PC-9 (cell line): ENCODE measurements at regions not wholly inside any gene's neighbourhood (a gene's known extent, or its start where the extent isn't known, plus 50 kb on each side); places are given as distances from the start of the nearest gene placed in this dataset.

ENCODE experiments used
- EZH2 ChIP-seq: fragments of 200-600 bp; sonication (generic); IDR thresholded peaks from 2 replicates; pipeline ENCODE4 v1.8.0; 2017; ENCODE audit warnings: antibody characterized with exemption, low read depth
- TF ChIP-seq, protein P1 (sequence below): fragments of 200-600 bp; sonication (generic); conservative IDR thresholded peaks from 2 replicates; pipeline ENCODE4 v1.6.1; 2017; ENCODE audit warnings: mixed run types, antibody characterized with exemption, mild to moderate bottlenecking, moderate library complexity

DNA sequence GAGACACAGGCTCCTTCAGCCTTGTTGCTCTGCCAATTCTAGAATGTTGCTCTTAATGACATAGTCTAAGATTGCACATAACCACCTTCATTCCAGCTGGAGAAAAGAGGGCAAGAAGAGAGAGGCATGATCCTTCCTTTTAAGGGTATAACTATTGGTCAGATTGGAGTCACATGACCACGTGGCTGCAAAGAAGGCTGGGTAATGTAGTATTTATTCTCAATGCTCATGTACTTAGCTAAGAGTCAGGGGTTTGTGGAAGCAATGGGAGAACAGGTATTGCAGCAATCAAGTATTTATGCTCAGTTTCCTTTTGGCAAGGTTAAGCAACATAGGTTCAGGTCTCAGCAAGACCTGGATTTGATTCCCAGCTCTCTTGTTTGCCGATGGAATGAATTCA, 298.8 kb upstream of the TBX3 start:
- TF ChIP-seq, protein P1, sequence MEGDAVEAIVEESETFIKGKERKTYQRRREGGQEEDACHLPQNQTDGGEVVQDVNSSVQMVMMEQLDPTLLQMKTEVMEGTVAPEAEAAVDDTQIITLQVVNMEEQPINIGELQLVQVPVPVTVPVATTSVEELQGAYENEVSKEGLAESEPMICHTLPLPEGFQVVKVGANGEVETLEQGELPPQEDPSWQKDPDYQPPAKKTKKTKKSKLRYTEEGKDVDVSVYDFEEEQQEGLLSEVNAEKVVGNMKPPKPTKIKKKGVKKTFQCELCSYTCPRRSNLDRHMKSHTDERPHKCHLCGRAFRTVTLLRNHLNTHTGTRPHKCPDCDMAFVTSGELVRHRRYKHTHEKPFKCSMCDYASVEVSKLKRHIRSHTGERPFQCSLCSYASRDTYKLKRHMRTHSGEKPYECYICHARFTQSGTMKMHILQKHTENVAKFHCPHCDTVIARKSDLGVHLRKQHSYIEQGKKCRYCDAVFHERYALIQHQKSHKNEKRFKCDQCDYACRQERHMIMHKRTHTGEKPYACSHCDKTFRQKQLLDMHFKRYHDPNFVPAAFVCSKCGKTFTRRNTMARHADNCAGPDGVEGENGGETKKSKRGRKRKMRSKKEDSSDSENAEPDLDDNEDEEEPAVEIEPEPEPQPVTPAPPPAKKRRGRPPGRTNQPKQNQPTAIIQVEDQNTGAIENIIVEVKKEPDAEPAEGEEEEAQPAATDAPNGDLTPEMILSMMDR: no peak
- no peak for TF ChIP-seq EZH2
